Left renal pelvis (tissue), 4 donors: ENCODE measurements at regions not wholly inside any gene's neighbourhood (a gene's known extent, or its start where the extent isn't known, plus 50 kb on each side); places are given as distances from the start of the nearest gene placed in this dataset.
"Not testable (repeated sequence)": the region's sequence is repeated elsewhere in the genome, so short reads cannot be mapped to it uniquely, and the experiment has no call there.

Source experiments
- DNase-seq, 4 donors: peaks; one replicate each; pipeline ENCODE4 v3.0.0-alpha.2; 2013; ENCODE audit warnings: low read depth in 4 of 4, low spot score in 3 of 4

DNA sequence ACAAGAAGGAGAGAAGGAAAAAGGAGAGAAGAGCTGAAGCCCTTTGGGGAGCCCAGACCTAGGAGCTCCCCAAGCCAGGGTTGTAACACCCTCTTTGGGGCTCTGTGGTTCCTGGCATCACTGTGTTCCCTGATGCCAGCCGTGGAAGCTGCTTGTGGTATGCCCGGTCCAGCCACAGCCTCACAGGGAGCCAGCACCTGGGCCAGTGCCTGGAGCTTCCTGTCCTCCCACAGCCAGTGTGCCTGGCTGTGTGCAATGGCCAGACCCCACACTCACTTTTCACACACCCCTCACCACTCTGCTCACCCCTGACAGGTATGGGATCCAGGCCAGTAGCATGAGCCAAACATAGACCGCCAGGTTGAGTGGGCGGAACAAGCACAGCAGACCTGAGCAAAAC, 834.7 kb downstream of the FLRT2 start:
- DNase-seq: no peak

DNA sequence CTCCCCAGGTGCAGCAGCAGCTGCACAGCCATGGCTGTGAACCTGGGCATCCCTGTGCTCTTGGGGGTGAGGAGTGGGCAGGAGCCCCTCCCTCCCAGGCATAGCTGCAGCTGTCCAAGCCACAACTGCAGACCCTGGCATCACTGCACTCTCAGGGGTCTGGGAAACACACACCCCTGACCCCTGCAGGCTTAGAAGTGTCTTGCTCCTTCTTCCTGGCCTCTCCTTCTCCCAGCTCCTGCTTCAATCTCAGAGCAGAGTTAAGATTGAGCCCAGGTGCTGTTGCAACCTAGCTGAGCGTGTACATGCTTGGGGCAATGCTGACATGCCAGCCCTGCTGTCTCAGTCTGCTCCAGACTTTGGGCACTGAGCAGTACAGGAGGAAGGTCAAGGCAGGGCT, 833.6 kb downstream of the FLRT2 start:
- DNase-seq: no peak

DNA sequence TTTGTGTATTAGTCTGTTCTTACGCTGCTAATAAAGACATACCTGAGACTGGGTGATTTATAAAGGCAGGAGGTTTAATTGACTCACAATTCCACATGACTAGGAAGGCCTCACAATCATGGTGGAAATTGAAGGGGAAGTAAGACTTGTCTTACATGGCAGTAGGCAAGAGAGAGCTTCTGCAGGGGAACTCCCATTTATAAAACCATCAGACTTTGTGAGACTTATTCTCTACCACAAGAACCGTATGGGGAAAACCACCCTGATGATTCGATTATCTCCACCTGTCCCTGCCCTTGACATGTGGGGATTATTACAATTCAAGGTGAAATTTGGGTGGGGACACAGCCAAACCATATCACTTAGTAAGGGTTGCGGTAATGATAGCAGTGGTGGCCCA, 833.1 kb downstream of the FLRT2 start:
- DNase-seq: no peak

GRCh38 chr14:86357876-86358275, 827.9 kb downstream of the FLRT2 start:
- peak in 2 of 4 donors; percentile 10 to 22 for DNase-seq

- no peak for DNase-seq
These were observed 827.2 kb downstream of the FLRT2 start for GRCh38 chr14:86357119-86357518.

- no peak for DNase-seq
These were observed 817.0 kb downstream of the FLRT2 start for GRCh38 chr14:86346818-86347384.

DNA sequence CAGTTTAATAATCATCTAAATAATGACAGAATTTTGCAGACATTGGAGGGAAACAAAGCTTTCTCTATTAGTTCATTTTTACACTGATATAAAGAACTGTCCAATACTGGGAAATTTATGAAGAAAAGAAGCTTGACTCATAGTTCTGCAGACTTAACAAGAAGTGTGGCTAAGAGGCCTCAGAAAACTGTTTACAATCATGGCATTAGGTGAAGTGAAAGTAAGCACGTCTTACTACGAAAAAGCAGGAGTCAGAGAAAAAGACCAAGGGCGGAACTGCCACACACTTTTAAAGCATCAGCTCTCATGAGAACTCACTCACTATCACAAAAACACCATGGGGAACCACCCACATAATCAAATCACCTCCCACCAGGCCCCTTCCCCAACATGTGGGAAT, 804.4 kb downstream of the FLRT2 start:
- DNase-seq: no peak

- DNase-seq: no peak
These were observed 803.5 kb downstream of the FLRT2 start for GRCh38 chr14:86333493-86333892.

GRCh38 chr14:86331341-86331740, 801.4 kb downstream of the FLRT2 start:
- DNase-seq: no peak

GRCh38 chr14:86321151-86321550, 791.2 kb downstream of the FLRT2 start:
- DNase-seq: peak in 3 of 4 donors; percentile 12 to 20 (median 18)

- DNase-seq: not testable (repeated sequence)
These were observed 782.3 kb downstream of the FLRT2 start for GRCh38 chr14:86312154-86312665.

DNA sequence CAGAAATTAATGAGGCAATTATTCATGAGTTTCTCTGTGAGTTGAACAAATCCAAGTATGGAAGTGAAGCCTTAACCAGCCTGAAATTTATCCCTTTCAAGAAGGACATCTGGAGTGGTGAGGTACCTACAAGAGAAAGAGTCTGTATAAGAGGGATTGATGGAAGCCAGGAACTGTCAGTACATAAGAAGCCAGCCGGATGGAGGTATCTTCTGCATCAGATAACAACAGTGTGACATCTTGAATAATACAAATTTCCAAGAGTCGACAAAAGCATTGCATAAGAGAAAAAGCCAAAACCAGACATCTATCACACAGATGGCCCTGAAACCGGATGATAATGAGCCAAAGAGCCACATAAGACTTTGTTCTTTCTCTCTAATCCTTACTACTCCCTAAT, 781.2 kb downstream of the FLRT2 start:
- no peak for DNase-seq

- DNase-seq: no peak
These were observed 780.7 kb downstream of the FLRT2 start for GRCh38 chr14:86310611-86311010.

DNA sequence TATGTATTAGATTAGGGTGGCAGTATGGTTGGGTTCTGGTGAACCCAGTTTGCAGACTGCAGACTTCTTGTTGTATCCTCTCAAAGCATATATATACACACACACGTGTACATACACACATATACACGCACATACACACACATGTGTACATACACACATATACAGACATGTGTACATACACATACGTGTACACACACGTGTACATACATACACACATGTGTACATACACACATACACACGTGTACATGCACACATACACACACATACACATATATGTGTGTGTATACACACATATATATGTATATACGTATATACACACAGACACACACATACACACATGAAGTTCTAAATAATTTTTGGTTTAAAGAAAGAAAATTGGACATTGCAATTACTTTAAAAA, 780.2 kb downstream of the FLRT2 start:
- DNase-seq: no peak

GRCh38 chr14:86305058-86305457, 775.1 kb downstream of the FLRT2 start:
- no peak for DNase-seq

GRCh38 chr14:86299994-86300393, 770.0 kb downstream of the FLRT2 start:
- DNase-seq: no peak

DNA sequence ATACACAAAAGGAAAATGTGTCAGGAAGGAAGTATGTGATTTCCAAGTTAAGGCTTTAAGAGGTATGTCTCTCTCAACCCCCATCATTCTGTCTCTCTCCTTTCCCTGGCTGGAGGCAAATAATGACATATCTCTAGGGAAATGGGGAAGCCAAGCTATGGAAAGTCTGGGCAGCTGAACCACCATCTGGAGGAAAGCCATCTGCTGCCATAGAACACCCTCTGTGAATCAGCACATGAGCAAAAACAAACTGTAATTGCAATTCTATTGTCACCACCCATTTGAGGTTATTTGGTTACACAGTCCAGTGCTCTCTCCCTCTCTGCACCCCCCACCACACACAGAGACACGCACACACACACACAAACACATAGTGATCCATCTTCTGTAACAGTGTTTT, 766.2 kb downstream of the FLRT2 start:
- DNase-seq: no peak

- DNase-seq: no peak
These were observed 758.4 kb downstream of the FLRT2 start for GRCh38 chr14:86288336-86288735.

GRCh38 chr14:86279405-86279804, 749.5 kb downstream of the FLRT2 start:
- DNase-seq: no peak

- no peak for DNase-seq
These were observed 728.0 kb downstream of the FLRT2 start for GRCh38 chr14:86257973-86258372.

GRCh38 chr14:86243158-86243557, 713.2 kb downstream of the FLRT2 start:
- no peak for DNase-seq

GRCh38 chr14:86237733-86238132, 707.8 kb downstream of the FLRT2 start:
- DNase-seq: no peak

DNA sequence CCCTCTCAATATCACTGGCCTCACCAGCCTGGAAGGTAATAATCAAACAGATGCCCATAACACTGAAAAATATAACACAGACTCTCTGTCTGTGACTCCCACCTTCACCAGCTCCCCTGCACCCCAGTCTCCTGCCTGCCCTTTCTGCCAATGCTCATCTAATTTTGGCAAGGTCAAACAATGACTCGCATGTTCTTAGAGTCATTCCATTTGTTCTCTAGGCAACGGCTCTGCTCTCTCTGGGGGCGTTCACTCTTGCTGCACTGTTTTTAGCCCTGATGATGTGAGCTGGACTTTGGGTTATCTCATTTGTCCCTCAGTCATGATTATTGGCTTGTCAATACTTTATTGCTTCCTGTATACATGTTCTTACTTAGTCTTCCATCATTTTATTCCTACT, 691.8 kb downstream of the FLRT2 start:
- DNase-seq: no peak
